GM12875 (cell line): ENCODE measurements at regions not wholly inside any gene's neighbourhood (a gene's known extent, or its start where the extent isn't known, plus 50 kb on each side); places are given as distances from the start of the nearest gene placed in this dataset.

ENCODE experiments used
- H3K4me3 ChIP-seq: one replicate; pipeline ENCODE4 v1.5.1; 2011; ENCODE audit warnings: low read depth, low read length, control low read depth
- TF ChIP-seq, protein P1 (sequence below): IDR thresholded peaks from 2 replicates; pipeline ENCODE4 v1.5.1; 2011; ENCODE audit warnings: low read depth, mild to moderate bottlenecking, control low read depth, inconsistent platforms, low read length, moderate library complexity, borderline replicate concordance; ENCODE audit not compliant: insufficient read depth

DNA sequence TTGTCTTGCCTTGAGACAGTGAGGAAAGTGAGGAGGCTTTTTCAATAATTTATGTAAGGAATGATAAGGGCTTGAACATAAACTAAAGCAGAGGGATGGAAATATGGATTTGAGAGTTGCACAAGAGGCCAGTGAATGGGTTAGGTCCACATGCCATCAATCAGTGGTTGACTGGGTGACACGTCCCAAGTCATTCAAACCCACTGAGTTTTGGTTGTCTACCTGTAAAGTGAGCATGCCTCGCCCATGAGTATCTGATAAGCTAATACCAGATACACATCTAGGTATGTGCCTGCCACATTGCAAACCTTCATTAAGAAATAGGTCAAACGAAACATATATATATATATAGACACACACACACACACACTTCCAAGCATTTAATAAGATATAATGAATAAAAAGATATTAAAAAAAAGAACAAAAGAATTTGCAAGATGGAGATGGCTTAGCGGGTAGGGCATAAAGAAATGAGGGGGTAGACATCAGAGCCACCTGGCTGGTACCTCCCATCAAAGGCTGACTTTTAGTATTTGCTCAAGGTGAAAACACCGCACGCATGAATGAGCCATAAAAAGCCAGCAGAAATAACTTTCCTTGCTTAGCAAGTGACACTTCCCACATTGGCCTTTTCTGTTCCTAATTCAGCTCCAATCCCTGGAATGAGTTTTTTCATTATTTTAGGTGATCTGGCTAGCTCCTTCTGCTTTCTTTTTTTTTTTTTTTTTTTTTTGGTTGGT lies 109.1 kb upstream of the GGTLC1 start:
- TF ChIP-seq, protein P1, sequence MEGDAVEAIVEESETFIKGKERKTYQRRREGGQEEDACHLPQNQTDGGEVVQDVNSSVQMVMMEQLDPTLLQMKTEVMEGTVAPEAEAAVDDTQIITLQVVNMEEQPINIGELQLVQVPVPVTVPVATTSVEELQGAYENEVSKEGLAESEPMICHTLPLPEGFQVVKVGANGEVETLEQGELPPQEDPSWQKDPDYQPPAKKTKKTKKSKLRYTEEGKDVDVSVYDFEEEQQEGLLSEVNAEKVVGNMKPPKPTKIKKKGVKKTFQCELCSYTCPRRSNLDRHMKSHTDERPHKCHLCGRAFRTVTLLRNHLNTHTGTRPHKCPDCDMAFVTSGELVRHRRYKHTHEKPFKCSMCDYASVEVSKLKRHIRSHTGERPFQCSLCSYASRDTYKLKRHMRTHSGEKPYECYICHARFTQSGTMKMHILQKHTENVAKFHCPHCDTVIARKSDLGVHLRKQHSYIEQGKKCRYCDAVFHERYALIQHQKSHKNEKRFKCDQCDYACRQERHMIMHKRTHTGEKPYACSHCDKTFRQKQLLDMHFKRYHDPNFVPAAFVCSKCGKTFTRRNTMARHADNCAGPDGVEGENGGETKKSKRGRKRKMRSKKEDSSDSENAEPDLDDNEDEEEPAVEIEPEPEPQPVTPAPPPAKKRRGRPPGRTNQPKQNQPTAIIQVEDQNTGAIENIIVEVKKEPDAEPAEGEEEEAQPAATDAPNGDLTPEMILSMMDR, result no peak
- no peak overlapping the region for H3K4me3 ChIP-seq

DNA sequence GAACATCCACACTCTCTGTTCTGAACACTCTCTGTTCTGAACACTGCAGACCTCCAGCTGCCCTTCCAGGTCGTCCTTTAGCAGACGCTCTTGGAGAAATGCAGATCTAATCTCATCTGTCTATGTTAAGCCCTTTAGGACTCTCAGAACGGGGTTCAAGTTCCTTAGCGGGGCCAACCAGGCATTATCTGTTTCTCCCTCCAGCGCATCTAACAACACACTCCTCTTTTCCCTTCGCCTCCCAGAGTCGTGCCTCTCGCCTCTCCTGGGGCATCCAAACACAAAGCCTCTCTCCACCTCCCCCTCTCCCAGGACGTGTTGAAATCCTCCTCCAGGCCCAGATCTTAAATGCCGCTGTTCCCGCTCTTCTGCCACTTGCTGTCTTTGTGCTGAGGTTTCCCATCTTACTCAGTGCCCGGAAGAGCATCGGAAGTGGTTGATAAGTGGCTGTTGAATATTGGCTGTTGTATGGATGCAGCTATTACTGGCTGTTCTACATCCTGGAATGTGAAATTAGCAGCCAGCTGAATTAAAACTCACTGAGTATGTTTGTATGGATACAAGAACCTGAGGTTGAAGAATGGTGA lies 108.4 kb upstream of the GGTLC1 start:
- TF ChIP-seq, protein P1, result no peak
- H3K4me3 ChIP-seq, result no peak overlapping the region

DNA sequence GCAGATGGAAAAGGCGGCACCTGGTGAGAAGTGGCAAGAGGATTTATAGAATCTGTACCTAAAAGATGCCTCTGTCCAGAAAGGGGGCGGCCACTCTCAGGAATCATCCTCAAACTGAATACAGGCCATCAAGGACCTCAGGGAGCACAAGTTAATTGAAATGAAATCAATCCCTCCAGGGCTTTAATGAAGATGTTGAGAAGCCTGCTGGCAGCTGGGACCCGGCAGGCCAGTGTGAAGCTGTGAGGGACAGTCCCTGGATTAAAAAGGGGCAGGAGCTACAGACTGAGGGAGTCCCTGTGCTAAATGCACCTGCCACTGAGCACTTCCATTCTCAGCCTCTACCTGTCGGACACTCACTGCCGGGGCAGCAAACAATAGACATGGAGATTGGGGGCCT lies 107.7 kb upstream of the GGTLC1 start:
- TF ChIP-seq, protein P1, result no peak
- no peak overlapping the region for H3K4me3 ChIP-seq

DNA sequence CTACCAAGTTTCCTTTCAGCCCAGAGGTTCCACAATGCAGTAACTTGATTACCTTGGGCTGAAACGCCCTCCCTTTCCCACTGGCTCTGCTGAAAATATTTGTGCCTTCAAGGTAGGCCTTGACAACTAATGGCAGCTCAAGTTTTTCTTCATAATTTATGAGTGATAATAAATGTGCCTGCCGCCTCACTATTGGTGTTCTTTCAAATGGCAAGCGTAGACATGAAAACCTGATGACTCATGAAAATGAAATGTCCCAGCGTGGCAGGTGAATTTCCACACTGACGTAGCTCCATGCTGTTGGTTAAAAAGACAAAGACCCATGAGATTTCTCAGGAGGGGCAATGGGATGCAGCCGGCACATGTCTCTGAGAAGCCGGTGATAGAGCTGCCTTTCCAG lies 107.2 kb upstream of the GGTLC1 start:
- TF ChIP-seq, protein P1, result no peak

DNA sequence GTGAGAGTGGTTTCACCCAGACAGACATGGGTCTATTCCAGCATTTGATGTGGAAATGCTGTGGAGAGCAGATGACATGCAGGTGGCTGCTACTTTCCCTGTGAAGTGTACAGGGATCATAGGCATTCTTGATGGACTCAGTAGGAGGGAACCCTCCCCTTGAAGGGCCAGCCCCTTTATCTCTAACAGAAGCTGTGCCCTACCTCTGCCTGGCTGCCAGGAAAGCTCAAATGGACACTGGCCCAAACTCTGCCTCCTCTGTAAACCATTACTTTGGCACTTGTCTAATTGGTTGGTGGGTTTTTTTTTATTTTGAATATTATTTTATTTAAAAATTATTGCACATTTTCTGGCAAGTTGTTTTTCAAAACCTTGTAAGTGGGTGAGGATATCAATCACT lies 106.7 kb upstream of the GGTLC1 start:
- H3K4me3 ChIP-seq, result no peak overlapping the region
- TF ChIP-seq, protein P1, result no peak

More for the DNA sequence above, 107.2 kb upstream of the GGTLC1 start:
- no peak overlapping the region for H3K4me3 ChIP-seq

DNA sequence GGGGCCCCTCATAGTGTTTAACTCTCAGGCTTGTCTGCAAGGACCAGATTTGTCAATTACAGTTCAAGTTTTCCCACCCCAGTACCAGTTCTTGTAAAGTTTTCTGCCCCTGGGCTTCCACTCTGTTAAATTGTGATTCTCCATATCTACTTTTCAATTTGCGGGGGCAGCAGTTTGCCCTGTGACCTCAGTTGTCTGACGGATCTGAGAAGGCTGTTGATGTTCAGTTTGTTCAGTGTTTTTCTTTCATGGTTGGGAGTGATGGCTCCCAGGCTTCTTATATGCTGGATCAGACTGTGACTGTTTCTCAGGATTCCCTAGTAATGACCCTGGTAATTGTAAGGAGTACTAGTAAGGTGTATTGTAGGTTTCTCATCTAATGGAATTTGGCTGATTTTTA lies 101.0 kb upstream of the GGTLC1 start:
- TF ChIP-seq, protein P1, result no peak
- H3K4me3 ChIP-seq, result no peak overlapping the region

DNA sequence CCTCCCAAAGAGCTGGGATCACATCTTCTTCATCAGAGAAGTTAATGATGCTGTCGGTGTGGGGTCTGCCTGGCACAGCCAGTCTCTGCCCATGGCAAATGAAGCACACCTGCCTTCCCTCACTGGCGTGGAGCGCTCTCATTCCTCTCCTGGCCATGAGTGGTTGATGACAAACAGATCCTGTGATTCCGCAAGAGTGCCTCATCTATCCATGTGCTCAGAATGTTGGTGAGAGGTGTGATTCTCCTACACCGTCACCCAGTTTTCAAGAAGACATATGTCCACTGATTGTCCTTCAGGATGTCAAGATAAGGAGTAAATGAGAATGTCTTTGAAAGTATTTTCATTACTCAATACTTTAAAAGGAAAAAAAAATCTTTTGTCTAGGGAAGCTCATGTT lies 97.5 kb upstream of the GGTLC1 start:
- TF ChIP-seq, protein P1, result no peak
- H3K4me3 ChIP-seq, result no peak overlapping the region
